T47D (cell line): ENCODE measurements at regions not wholly inside any gene's neighbourhood (a gene's known extent, or its start where the extent isn't known, plus 50 kb on each side); places are given as distances from the start of the nearest gene placed in this dataset.

Experiments used
- DNase-seq, 2 experiments: peaks; one replicate each; pipeline versions ENCODE4 v3.0.0 to v3.0.0-alpha.2; 2011 to 2012; ENCODE audit warnings: low read depth in 1 of 2, low spot score in 1 of 2
- JUND ChIP-seq: IDR thresholded peaks from 2 replicates; pipeline ENCODE4 v1.6.1; 2012; ENCODE audit warnings: low read depth
- in situ Hi-C: cut with HindIII; loops from 2 replicates; pipeline ENCODE4 v1.10.0; 2016; ENCODE audit warnings: low sequenced_read_pairs, low pct_unique_long_range_greater_than_20kb

GRCh38 chr4:15150631-15151030, 148.3 kb downstream of the CPEB2 start:
- TF ChIP-seq JUND, result no peak
- in situ Hi-C loops, result no loop called here
- DNase-seq, result no peak

DNA sequence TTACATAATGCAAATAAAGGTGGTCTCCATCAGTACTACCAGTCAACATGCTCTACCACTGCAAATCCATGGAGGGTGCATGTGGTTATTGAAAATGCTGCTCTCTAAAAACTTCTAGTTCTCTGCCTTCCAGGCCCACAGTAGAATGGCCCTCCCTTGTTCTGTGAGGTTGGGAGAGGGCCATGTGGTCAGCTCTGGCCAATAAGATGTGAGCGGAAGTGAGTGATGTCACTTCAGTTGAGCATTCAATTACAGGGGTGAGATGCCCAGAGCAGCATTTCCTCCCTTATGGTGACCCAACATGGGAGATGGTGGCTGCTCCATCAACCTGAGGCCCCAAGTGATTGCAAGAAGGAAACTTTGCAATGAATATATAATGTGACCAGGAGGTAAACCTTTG, 148.8 kb downstream of the CPEB2 start:
- in situ Hi-C loops, result no loop called here
- TF ChIP-seq JUND, result no peak
- no peak for DNase-seq

DNA sequence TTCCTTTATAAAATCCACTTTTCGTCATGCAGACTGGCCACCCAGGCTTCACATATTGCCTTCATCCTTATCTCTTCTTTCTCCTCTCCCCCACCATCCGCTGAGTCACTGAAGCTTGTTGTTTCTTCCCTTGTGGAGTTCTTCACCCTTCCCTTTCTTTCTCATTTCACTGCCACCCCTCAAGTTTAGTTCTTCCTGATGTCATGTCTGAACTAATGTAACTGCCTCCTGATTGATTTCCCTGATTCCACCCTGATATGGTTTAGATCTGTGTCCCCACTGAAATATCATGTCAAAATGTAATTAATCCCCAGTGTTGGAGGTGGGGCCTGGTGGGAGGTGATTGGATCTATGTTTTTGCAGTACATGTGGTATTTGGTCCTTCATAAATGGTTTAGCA, 151.4 kb downstream of the CPEB2 start:
- no peak for TF ChIP-seq JUND
- in situ Hi-C loops, result no loop called here
- DNase-seq, result no peak

DNA sequence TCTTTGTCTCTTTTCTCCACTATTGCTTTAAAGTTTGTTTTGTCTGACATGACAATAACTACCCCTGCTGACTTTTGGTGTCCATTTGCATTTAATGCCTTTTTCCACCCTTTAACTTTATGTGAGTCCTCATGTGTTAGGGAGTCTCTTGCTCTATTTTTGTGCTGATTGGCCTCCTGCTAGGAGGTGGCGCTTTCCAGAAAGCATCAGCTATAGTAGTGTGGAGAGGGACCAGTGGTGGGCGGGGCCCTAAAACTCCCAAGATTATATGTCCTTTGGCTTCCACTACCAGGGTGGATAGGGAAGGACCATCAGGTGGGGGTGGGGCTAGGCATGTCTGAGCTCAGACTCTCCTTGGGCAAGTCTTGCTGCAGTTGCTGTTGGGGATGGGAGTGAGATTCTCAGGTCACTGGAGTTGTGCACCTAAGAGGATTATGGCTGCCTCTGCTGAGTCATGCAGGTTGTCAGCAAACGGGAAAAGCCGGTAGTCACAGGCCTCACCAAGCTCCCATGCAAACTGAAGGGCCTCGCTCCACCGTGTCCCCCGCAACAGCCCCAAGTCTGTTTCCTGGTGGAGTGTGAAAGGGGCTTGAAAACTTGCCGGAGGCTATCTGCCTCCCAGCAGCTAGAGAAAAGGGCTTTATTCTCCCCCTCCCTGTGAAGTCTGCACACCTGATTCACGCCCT, 156.3 kb downstream of the CPEB2 start:
- no peak for TF ChIP-seq JUND
- DNase-seq, result peak in 1 of 2 experiments; percentile 6
- in situ Hi-C loops, result no loop called here

GRCh38 chr4:15159477-15160019, 157.3 kb downstream of the CPEB2 start:
- in situ Hi-C loops, result no loop called here
- no peak for DNase-seq
- no peak for TF ChIP-seq JUND

DNA sequence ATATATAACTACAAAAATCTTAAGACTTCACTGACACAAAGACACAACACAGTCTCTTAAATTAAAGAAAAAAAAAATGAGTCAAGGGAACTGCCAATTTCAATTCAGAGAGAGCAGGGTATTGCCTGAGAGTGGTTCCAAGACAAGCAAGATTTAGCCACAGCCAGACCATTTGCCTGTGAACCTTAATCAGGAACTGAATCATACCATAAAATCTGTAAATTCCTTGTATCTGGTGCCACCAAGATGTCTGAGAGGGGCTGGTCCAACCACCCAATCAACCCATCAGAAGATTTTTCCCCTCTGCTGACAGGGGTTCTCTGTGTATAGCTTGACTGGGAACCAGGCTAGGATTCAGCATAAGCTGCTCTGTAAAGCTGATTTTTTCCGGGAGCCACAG, 159.2 kb downstream of the CPEB2 start:
- TF ChIP-seq JUND, result no peak
- in situ Hi-C loops, result no loop called here
- no peak for DNase-seq

DNA sequence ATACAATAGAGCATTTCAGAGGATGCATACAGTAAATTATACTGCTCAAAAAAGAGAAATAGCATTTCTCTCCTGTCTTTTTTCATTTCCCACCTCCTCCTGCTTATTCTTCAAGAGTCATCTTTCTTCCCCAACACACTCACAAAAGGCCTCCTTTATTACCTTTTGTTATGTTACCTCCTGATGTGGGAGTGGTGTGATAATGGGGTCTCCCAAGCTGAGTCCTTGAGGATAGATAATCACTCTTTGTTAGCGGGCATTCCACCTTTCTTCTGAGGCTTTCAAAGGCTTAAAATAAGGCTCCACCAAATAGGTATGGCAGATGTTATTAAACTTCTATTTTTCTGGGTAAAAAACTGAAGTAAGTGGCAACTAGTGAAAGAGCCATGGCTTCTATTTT, 159.8 kb downstream of the CPEB2 start:
- in situ Hi-C loops, result no loop called here
- DNase-seq, result no peak
- no peak for TF ChIP-seq JUND

DNA sequence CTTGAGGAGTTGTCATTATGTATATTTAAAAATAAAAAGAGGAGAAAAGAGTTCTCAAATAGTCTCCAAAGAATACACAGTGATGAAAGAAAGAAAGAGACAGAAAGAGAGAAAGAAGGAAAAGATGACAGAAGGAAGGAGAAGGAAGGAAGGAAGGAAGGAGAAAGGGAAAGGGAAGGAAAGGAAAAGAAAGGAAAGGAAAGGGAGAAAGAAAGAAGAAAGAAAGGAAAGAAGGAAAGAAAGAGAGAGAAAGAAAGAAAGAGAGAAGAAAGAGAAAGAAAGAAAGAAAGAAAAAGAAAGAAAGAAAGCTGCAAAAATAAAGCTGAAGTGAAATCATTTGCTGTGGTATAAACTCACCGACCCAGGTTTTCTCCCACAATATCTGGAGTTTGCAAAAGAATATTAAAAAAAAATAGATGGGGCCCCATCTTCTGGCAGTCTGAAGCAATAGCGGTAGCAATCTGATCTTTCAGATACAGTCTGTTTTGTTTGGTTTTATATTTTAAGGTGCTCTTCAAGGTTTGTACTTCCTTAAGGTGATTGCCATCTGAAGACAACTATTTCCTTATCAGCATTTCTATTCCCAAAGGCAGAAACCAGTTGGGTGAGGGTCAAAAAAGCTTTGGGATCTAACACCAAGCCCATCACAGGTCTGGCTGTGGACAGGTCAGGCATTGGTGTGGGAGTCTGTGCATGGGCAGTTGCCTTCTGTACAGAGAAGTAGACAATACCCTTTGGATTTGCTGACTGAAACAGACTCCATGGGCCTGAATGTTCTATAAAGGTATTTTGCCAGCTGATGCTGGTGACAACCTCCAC, 160.4 kb downstream of the CPEB2 start:
- in situ Hi-C loops, result no loop called here
- DNase-seq, result peak in 1 of 2 experiments; percentile 25
- no peak for TF ChIP-seq JUND

DNA sequence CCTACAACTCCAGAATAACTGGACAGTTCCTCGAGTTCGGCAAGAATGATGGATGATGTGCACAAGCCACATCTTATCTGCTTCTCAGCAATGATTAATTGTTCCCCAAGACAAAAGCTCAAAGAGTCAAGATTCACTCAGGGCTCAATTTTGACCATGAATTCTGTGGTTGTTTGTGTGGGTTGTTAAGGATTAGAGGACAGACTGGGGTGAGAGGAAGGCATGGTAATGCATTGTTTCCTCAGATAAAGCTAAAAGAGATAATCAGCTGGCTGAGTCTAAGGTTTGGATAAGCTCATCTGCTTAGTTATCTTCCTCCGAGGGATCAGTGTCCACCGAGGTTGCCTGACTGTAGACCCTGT, 161.0 kb downstream of the CPEB2 start:
- no peak for DNase-seq
- in situ Hi-C loops, result no loop called here
- no peak for TF ChIP-seq JUND

DNA sequence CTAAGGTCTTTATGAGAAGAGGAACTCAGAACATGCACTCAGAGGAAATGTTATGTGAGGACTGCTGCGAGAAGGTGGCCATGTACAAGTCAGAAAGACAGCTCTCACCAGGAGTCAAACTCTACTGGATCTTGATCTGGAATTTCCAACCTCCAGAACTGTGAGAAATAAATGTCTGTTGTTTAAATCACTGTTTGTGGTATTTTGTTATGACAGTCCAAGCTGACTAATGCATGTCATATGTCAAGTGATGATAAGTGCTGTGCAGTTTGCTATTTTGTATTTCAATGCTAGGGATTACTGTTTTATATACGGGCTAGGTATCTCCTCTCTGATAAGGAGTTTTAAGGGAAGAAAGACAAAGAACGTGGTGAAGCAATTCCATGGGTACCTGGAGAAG, 162.3 kb downstream of the CPEB2 start:
- no peak for TF ChIP-seq JUND
- in situ Hi-C loops, result no loop called here
- DNase-seq, result no peak

- DNase-seq, result no peak
- no peak for TF ChIP-seq JUND
- in situ Hi-C loops, result no loop called here
Measured at GRCh38 chr4:15167743-15168142, 165.5 kb downstream of the CPEB2 start.

- no peak for DNase-seq
- in situ Hi-C loops, result no loop called here
- TF ChIP-seq JUND, result no peak
Measured at GRCh38 chr4:15168759-15169158, 166.5 kb downstream of the CPEB2 start.

DNA sequence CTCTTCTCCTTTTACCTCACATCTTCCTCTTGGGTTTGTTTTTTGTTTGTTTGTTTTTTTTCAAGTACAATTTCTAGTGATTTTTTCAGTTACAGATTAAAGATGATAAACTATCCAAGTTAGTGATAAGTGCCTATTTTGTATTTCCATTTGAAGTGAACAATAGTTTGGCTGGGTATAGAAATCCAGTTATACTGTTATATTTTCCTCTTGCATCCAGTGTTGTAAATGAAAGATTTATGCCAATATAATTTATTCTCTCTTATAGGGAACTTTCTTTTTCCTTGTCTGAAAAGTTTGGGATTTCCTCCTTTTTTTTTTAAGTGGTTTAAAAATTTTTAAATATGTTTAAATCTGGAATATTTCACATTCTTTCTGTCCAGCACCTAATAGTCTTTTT, 169.4 kb downstream of the CPEB2 start:
- DNase-seq, result no peak
- no peak for TF ChIP-seq JUND
- in situ Hi-C loops, result no loop called here
